Kidney epithelial cell (primary cell): ENCODE measurements at regions not wholly inside any gene's neighbourhood (a gene's known extent, or its start where the extent isn't known, plus 50 kb on each side); places are given as distances from the start of the nearest gene placed in this dataset.
"Not testable (repeated sequence)": the region's sequence is repeated elsewhere in the genome, so short reads cannot be mapped to it uniquely, and the experiment has no call there.

Source experiments
- DNase-seq: peaks from one replicate; pipeline ENCODE4 v3.0.0-alpha.2; 2010; ENCODE audit warnings: low read depth
- H3K27me3 ChIP-seq: 2 replicates; pipeline ENCODE4 v1.6.0; 2011; ENCODE audit warnings: low read length; ENCODE audit not compliant: control insufficient read depth, insufficient read depth
- H3K36me3 ChIP-seq: 2 replicates; pipeline ENCODE4 v1.5.1; 2011; ENCODE audit warnings: low read length; ENCODE audit not compliant: control insufficient read depth, insufficient read depth
- H3K4me3 ChIP-seq: 2 replicates; pipeline ENCODE4 v1.5.1; 2011; ENCODE audit warnings: low read depth, mild to moderate bottlenecking, control low read depth, low read length
- CTCF ChIP-seq: IDR thresholded peaks from 2 replicates; pipeline ENCODE4 v1.5.1; 2011; ENCODE audit warnings: mild to moderate bottlenecking, moderate library complexity, low read length, control low read depth, inconsistent platforms; ENCODE audit not compliant: insufficient read depth, poor library complexity, severe bottlenecking

GRCh38 chr5:174645677-174646076 lies 78.7 kb upstream of the MSX2 start:
- no peaks in the 10 kb centered on the region for H3K27me3 ChIP-seq
- no peak for TF ChIP-seq CTCF
- H3K4me3 ChIP-seq = no peak overlapping the region
- no peak for DNase-seq
- no peaks in the 10 kb centered on the region for H3K36me3 ChIP-seq

- not testable (repeated sequence) for H3K4me3 ChIP-seq, DNase-seq, H3K36me3 ChIP-seq, H3K27me3 ChIP-seq
Observed at GRCh38 chr5:174648618-174649017, 75.8 kb upstream of the MSX2 start.

- no peak for DNase-seq
- H3K27me3 ChIP-seq = no peaks in the 10 kb centered on the region
- no peak for TF ChIP-seq CTCF
- no peak overlapping the region for H3K4me3 ChIP-seq
- H3K36me3 ChIP-seq = no peaks in the 10 kb centered on the region
Observed at GRCh38 chr5:174649391-174649790, 75.0 kb upstream of the MSX2 start.

- H3K36me3 ChIP-seq = no peaks in the 10 kb centered on the region
- no peak overlapping the region for H3K4me3 ChIP-seq
- TF ChIP-seq CTCF = no peak
- H3K27me3 ChIP-seq = no peaks in the 10 kb centered on the region
- DNase-seq = no peak
Observed at GRCh38 chr5:174654442-174654841, 69.9 kb upstream of the MSX2 start.

- TF ChIP-seq CTCF = no peak
- no peak for DNase-seq
- no peaks in the 10 kb centered on the region for H3K27me3 ChIP-seq
Observed at GRCh38 chr5:174655351-174655750, 69.0 kb upstream of the MSX2 start.

GRCh38 chr5:174664180-174664850 lies 60.1 kb upstream of the MSX2 start:
- Histone ChIP-seq H3K36me3 (no peaks in the 10 kb centered on the region), H3K27me3 (no peaks in the 10 kb centered on the region), H3K4me3 (no peak overlapping the region)
- DNase-seq = no peak
- no peak for TF ChIP-seq CTCF

More at GRCh38 chr5:174655351-174655750, 69.0 kb upstream of the MSX2 start:
- no peaks in the 10 kb centered on the region for H3K36me3 ChIP-seq
- H3K4me3 ChIP-seq = no peak overlapping the region
